Glutamatergic neuron (in vitro differentiated cells): ENCODE measurements at regions not wholly inside any gene's neighbourhood (a gene's known extent, or its start where the extent isn't known, plus 50 kb on each side); places are given as distances from the start of the nearest gene placed in this dataset.

Experiments
- DNase-seq: peaks from one replicate; pipeline ENCODE4 v3.0.0; 2022
- H3K27ac Mint-ChIP-seq: one replicate; pipeline ENCODE4 v1.8.0; 2020; ENCODE audit warnings: mild to moderate bottlenecking, mixed read lengths, inconsistent platforms; ENCODE audit not compliant: unreplicated experiment
- H3K27me3 Mint-ChIP-seq: one replicate; pipeline ENCODE4 v1.8.0; 2020; ENCODE audit warnings: mild to moderate bottlenecking, moderate library complexity, mixed read lengths, inconsistent platforms; ENCODE audit not compliant: unreplicated experiment
- H3K36me3 Mint-ChIP-seq: one replicate; pipeline ENCODE4 v1.8.0; 2020; ENCODE audit warnings: mild to moderate bottlenecking, mixed read lengths, inconsistent platforms; ENCODE audit not compliant: unreplicated experiment
- H3K4me1 Mint-ChIP-seq: one replicate; pipeline ENCODE4 v1.8.0; 2020; ENCODE audit warnings: mild to moderate bottlenecking, low read depth, mixed read lengths, inconsistent platforms; ENCODE audit not compliant: unreplicated experiment
- H3K4me3 Mint-ChIP-seq: one replicate; pipeline ENCODE4 v1.8.0; 2020; ENCODE audit warnings: mild to moderate bottlenecking, mixed read lengths, inconsistent platforms; ENCODE audit not compliant: unreplicated experiment
- H3K9me3 Mint-ChIP-seq: one replicate; pipeline ENCODE4 v1.8.0; 2020; ENCODE audit warnings: mild to moderate bottlenecking, moderate library complexity, mixed read lengths, inconsistent platforms; ENCODE audit not compliant: unreplicated experiment
- CTCF ChIP-seq: fragments of 200-600 bp; sonication (generic); IDR thresholded peaks from one replicate; pipeline ENCODE4 v1.5.0; 2021; ENCODE audit not compliant: partially characterized antibody, unreplicated experiment

- Mint-ChIP-seq H3K4me3 (no peak overlapping the region), H3K4me1 (no peaks in the 10 kb centered on the region), H3K9me3 (no peaks in the 10 kb centered on the region), H3K36me3 (no peaks in the 10 kb centered on the region), H3K27me3 (no peaks in the 10 kb centered on the region), H3K27ac (no peak overlapping the region)
- no peak for DNase-seq
- TF ChIP-seq CTCF, result no peak
Observed at GRCh38 chr10:4337563-4337962, 488.4 kb upstream of the AKR1E2 start.

DNA sequence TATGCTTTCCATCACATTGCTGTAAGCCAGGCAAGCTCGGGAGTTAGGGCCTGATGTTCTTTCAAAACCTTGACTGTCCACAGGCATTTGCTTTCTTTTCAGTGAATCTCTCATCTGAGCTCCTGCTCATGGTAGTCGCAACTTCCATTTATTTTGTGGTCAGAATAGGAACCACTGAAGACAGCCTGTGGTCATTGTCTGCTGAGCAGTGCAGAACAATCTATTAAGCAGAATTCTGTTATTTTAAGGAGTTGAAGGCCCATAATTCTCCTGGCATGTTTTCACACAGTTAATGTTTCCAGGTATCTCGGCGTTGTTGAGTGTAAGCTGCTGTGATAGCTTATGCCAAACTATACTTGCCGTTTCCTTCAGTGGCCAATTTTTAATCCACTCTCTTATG lies 491.1 kb upstream of the AKR1E2 start:
- H3K36me3 Mint-ChIP-seq, result no peaks in the 10 kb centered on the region
- no peak for DNase-seq
- no peaks in the 10 kb centered on the region for H3K4me1 Mint-ChIP-seq
- no peak overlapping the region for H3K4me3 Mint-ChIP-seq
- no peaks in the 10 kb centered on the region for H3K27me3 Mint-ChIP-seq
- H3K27ac Mint-ChIP-seq, result no peak overlapping the region
- TF ChIP-seq CTCF, result no peak
- H3K9me3 Mint-ChIP-seq, result no peaks in the 10 kb centered on the region

DNA sequence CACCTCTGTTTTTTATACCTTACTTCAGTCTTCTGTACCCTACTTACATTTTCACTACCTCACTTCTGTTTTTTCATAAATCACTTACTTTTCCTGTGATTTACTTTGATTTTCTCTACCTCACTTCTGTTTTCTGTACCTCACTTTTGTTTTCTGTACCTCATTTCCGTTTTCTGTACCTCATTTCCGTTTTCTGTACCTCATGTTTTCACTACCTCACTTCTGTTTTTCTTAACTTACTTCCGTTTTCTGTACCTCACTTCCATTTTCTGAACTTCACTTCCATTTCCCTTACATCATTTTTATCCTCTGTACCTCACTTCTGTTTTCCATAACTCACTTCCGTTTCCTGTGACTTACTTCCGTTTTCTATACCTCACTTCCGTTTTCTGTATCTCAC lies 492.0 kb upstream of the AKR1E2 start:
- DNase-seq, result no peak
- Mint-ChIP-seq H3K27me3 (no peaks in the 10 kb centered on the region), H3K27ac (no peak overlapping the region), H3K9me3 (no peaks in the 10 kb centered on the region), H3K4me1 (no peaks in the 10 kb centered on the region), H3K4me3 (no peak overlapping the region), H3K36me3 (no peaks in the 10 kb centered on the region)
- no peak for TF ChIP-seq CTCF

DNA sequence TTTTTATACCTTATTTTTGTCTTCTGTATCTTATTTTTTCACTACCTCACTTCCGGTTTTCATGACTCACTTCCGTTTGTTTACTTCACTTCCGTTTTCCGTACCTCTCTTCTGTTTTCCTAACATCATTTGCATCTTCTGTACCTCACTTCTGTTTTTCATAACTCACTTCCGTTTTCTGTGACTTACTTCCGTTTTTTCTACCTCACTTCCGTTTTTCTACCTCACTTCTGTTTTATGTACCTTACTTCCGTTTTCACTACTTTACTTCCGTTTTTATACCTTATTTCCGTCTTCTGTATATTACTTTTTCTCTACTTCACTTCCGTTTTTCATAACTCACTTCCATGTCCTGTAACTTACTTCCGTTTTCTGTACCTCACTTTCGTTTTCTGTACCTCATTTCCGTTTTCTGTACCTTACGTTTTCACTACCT lies 492.5 kb upstream of the AKR1E2 start:
- no peaks in the 10 kb centered on the region for H3K36me3 Mint-ChIP-seq
- TF ChIP-seq CTCF, result no peak
- H3K27ac Mint-ChIP-seq, result no peak overlapping the region
- H3K9me3 Mint-ChIP-seq, result no peaks in the 10 kb centered on the region
- no peaks in the 10 kb centered on the region for H3K4me1 Mint-ChIP-seq
- no peaks in the 10 kb centered on the region for H3K27me3 Mint-ChIP-seq
- H3K4me3 Mint-ChIP-seq, result no peak overlapping the region
- no peak for DNase-seq

- TF ChIP-seq CTCF, result no peak
- Mint-ChIP-seq H3K9me3 (no peaks in the 10 kb centered on the region), H3K4me3 (no peak overlapping the region), H3K27me3 (no peaks in the 10 kb centered on the region), H3K36me3 (no peaks in the 10 kb centered on the region), H3K27ac (no peak overlapping the region), H3K4me1 (no peaks in the 10 kb centered on the region)
- no peak for DNase-seq
Observed at GRCh38 chr10:4332764-4333458, 493.1 kb upstream of the AKR1E2 start.
